ENCODE measurements at regions not wholly inside any gene's neighbourhood (a gene's known extent, or its start where the extent isn't known, plus 50 kb on each side); places are given as distances from the start of the nearest gene placed in this dataset.
A peak's percentile ranks its signal among the peaks of the same experiment; 100 is the strongest.

- Histone ChIP-seq H3K9me3 (ENCODE audit: control insufficient read depth, insufficient read depth, low read depth, low read length) (no peaks in the 10 kb centered on the region), H3K27ac (ENCODE audit: extremely low read depth, low read depth, low read length) (no peak overlapping the region), H3K36me3 (ENCODE audit: control insufficient read depth in 2 of 2, insufficient read depth in 1 of 2, low read length in 2 of 2) (no peaks in the 10 kb centered on the region), H3K4me1 (ENCODE audit: control insufficient read depth, insufficient read depth, low read length) (no peaks in the 10 kb centered on the region), H3K4me3 (ENCODE audit: low read depth, low read length) (no peak overlapping the region)
- peak; percentile 72; the same call in 1 of the 2 replicates for TF ChIP-seq ZNF37A (tag by site-specific recombination; IDR thresholded peaks at IDR 0.05)
- TF ChIP-seq ZNF571 (tag by site-specific recombination; IDR thresholded peaks at IDR 0.05) = no peak
- ChIA-PET POLR2A (no interaction called here), CTCF (no interaction called here)
These were observed 277.0 kb downstream of the NPIPA8 start for GRCh38 chr16:18059577-18059976.

- TF ChIP-seq, protein P1, sequence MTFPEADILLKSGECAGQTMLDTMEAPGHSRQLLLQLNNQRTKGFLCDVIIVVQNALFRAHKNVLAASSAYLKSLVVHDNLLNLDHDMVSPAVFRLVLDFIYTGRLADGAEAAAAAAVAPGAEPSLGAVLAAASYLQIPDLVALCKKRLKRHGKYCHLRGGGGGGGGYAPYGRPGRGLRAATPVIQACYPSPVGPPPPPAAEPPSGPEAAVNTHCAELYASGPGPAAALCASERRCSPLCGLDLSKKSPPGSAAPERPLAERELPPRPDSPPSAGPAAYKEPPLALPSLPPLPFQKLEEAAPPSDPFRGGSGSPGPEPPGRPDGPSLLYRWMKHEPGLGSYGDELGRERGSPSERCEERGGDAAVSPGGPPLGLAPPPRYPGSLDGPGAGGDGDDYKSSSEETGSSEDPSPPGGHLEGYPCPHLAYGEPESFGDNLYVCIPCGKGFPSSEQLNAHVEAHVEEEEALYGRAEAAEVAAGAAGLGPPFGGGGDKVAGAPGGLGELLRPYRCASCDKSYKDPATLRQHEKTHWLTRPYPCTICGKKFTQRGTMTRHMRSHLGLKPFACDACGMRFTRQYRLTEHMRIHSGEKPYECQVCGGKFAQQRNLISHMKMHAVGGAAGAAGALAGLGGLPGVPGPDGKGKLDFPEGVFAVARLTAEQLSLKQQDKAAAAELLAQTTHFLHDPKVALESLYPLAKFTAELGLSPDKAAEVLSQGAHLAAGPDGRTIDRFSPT (tag by site-specific recombination; IDR thresholded peaks at IDR 0.05) = no peak
- TF ChIP-seq ZNF112 (tag by site-specific recombination; IDR thresholded peaks at IDR 0.05) (no peak), ZSCAN16 (tag by site-specific recombination; IDR thresholded peaks at IDR 0.05) (no peak), ZBTB48 (tag by site-specific recombination; IDR thresholded peaks at IDR 0.05) (no peak), ZNF658 (tag by site-specific recombination; IDR thresholded peaks at IDR 0.05) (no peak), ZSCAN23 (tag by site-specific recombination; IDR thresholded peaks at IDR 0.05) (no peak), ZNF48 (tag by site-specific recombination; IDR thresholded peaks at IDR 0.05) (no peak), ZNF621 (tag by site-specific recombination; IDR thresholded peaks at IDR 0.05) (no peak), GLI2 (tag by site-specific recombination; IDR thresholded peaks at IDR 0.05; ENCODE audit: borderline replicate concordance, low read depth) (no peak)
- ChIA-PET POLR2A (no interaction called here), CTCF (no interaction called here)
- no peaks in the 10 kb centered on the region for H3K4me1 ChIP-seq (ENCODE audit: control insufficient read depth, insufficient read depth, low read length)
- H3K4me3 ChIP-seq (ENCODE audit: low read depth, low read length) = no peak overlapping the region
- no peaks in the 10 kb centered on the region for H3K36me3 ChIP-seq (ENCODE audit: control insufficient read depth in 2 of 2, insufficient read depth in 1 of 2, low read length in 2 of 2)
- H3K9me3 ChIP-seq (ENCODE audit: control insufficient read depth, insufficient read depth, low read depth, low read length) = no peaks in the 10 kb centered on the region
- H3K27ac ChIP-seq (ENCODE audit: extremely low read depth, low read depth, low read length) = no peak overlapping the region
These were observed 277.4 kb downstream of the NPIPA8 start for GRCh38 chr16:18059089-18059488.

DNA sequence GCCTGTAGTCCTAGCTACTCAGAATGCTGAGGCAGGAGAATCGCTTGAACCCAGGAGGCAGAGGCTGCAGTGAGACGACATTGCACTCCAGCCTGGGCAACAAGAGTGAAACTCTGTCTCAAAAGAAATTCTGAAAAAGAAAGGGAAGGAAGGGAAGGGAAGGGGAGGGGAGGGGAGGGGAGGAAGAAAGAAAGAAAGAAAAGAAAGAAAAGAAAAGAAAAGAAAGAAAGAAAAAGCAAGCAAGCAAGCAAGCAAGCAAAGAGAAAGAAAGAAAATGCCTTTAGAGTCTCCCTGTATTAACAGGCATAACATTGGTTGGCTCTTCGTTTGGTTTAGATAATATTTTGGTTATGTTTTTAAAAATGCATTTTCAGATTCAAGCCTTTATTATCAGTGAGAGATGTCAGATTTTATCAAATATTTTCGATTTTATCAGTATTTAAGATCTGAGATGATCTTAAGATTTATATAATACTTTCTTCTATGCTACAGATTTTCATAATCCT is 281.1 kb downstream of the NPIPA8 start:
- Histone ChIP-seq H3K36me3 (ENCODE audit: control insufficient read depth in 2 of 2, insufficient read depth in 1 of 2, low read length in 2 of 2) (no peaks in the 10 kb centered on the region), H3K27ac (ENCODE audit: extremely low read depth, low read depth, low read length) (no peak overlapping the region), H3K4me3 (ENCODE audit: low read depth, low read length) (no peak overlapping the region), H3K4me1 (ENCODE audit: control insufficient read depth, insufficient read depth, low read length) (no peaks in the 10 kb centered on the region), H3K9me3 (ENCODE audit: control insufficient read depth, insufficient read depth, low read depth, low read length) (no peaks in the 10 kb centered on the region)
- TF ChIP-seq ZNF366 (tag by site-specific recombination; conservative IDR thresholded peaks at IDR 0.05) = no peak
- TF ChIP-seq ZNF202 (tag by site-specific recombination; IDR thresholded peaks at IDR 0.05; ENCODE audit: borderline replicate concordance) = no peak
- TF ChIP-seq ZBTB10 (tag by site-specific recombination; IDR thresholded peaks at IDR 0.05) = no peak
- TF ChIP-seq, protein P2, sequence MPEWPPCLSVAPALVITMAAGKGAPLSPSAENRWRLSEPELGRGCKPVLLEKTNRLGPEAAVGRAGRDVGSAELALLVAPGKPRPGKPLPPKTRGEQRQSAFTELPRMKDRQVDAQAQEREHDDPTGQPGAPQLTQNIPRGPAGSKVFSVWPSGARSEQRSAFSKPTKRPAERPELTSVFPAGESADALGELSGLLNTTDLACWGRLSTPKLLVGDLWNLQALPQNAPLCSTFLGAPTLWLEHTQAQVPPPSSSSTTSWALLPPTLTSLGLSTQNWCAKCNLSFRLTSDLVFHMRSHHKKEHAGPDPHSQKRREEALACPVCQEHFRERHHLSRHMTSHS (tag by site-specific recombination; IDR thresholded peaks at IDR 0.05) = no peak
- TF ChIP-seq ZNF148 (tag by site-specific recombination; IDR thresholded peaks at IDR 0.05; ENCODE audit: borderline replicate concordance) = no peak
- TF ChIP-seq ZNF114 (tag by site-specific recombination; IDR thresholded peaks at IDR 0.05) = no peak
- TF ChIP-seq ZNF174 (tag by site-specific recombination; IDR thresholded peaks at IDR 0.05) = no peak
- TF ChIP-seq ZNF777 (tag by site-specific recombination; IDR thresholded peaks at IDR 0.05; ENCODE audit: borderline replicate concordance) = no peak
- POLR2A ChIA-PET = no interaction called here
- CTCF ChIA-PET = no interaction called here
